Hematopoietic multipotent progenitor cell treated with erythropoietin and hydrocortisone succinate and interleukin-3 and kit ligand, for 6 days (in vitro differentiated cells): ENCODE measurements at regions not wholly inside any gene's neighbourhood (a gene's known extent, or its start where the extent isn't known, plus 50 kb on each side); places are given as distances from the start of the nearest gene placed in this dataset.
"Not testable (repeated sequence)": the region's sequence is repeated elsewhere in the genome, so short reads cannot be mapped to it uniquely, and the experiment has no call there.

Experiments
- DNase-seq: peaks from one replicate; pipeline ENCODE4 v3.0.0-alpha.2; 2015

DNA sequence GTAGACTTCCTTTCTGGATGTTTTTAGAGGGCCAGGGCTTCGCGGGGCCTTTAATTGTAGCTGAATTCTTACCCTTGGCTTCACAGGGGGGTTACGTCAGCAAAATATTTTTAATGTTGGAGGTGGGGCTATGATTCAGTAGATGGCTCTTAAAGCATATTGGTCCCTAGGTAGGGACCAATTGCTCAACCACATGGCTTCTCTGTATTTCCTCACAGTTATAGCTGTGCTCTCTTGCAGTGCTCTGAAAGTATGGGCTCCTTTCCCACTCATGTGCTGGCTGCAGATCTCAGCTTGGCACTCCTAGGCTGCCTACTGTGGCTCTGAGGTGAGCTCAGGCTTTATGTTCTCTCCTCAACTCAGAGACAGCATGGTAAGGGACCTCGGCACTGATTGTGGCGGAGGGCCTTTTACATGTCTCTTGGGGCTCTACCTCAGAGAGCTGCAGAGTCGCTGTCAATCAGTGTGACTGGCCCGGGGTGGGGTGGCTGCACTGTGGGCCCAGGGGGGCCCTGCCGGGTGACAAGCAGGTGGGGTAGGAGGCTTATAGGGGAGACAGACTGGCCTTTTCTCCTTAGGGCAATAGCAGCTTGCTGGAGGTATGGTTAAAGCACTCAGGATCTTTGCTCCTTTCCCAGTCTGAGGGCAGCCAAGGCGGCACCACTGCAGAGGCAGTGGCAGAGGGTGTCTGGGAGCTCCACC is 318.0 kb downstream of the DOK5 start:
- DNase-seq = no peak

- DNase-seq = no peak
These were observed 317.3 kb downstream of the DOK5 start for GRCh38 chr20:54792688-54793087.

DNA sequence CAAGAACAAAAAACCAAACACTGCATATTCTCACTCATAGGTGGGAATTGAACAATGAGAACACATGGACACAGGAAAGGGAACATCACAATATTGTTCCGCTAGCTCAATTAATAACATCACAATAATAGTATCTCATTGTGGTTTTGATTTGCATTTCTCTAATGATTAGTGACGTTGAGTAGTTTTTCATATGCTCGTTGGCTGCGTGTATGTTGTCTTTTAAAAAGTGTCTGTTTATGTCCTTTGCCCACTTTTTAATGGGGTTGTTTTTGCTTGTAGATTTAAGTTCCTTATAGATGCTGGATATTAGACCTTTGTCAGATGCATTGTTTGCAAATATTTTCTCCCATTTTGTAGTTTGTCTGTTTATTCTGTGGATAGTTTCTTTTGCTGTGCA is 312.9 kb downstream of the DOK5 start:
- not testable (repeated sequence) for DNase-seq

- not testable (repeated sequence) for DNase-seq
These were observed 307.4 kb downstream of the DOK5 start for GRCh38 chr20:54782758-54783157.

DNA sequence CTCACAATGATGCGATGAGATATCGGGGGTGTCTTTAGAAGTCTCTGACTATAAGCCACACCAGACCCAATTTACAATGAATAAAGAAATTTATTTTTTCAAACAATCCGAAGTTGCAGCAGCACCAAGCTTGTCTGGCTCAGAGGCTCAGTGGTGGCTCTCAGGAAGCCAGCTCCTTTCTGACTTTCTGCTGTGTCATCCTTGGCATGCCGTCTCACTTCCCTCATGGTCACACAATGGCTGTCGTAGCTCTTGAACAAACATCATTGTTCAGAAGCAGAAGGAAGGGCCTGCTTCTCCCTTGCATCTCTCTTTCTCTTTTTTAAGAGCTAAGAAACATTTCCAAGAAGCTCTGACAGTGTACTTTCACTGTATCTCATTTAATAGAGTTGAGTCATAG is 299.0 kb downstream of the DOK5 start:
- no peak for DNase-seq

GRCh38 chr20:54773643-54774000 is 298.2 kb downstream of the DOK5 start:
- DNase-seq = no peak

GRCh38 chr20:54772893-54773642 is 297.7 kb downstream of the DOK5 start:
- no peak for DNase-seq

DNA sequence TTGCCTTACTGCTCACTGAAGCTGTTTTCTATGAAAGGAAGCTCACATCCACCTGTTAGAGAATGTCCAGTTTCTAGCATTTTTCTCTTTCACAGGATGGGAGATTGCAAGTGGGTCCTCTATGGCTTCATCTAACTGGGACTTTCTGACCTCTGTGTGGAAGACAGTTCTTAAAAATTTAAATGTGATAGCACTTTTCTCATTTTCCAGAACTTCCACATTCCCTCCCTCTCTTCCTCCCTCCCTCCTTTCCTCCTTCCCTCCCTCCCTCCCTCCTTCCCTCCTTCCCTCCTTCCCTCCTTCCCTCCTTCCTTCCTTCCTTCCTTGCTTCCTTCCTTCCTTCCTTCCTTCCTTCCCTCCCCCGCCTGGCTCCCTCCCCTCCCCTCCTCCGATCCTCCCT is 291.1 kb downstream of the DOK5 start:
- no peak for DNase-seq

GRCh38 chr20:54763366-54763765 is 288.0 kb downstream of the DOK5 start:
- DNase-seq = no peak

DNA sequence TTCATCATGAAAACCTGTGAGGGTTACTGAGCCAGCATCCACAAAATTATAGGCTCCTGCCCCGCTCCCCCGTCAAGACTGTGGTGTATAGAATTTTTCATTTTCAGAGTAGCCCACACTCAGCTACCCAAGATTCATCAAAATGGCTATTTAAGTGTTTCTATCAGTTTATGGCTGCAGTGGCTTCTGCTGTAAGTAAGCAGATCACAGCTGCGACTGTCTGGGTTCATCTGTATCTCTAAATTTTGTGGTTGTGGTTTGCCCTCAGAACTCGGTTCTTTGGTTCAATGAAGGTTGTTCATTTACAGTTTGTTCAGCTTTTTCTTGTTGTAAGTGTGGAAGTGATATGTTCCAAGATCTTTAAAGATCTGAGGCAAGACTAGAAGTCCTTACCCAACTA is 284.2 kb downstream of the DOK5 start:
- DNase-seq = no peak

DNA sequence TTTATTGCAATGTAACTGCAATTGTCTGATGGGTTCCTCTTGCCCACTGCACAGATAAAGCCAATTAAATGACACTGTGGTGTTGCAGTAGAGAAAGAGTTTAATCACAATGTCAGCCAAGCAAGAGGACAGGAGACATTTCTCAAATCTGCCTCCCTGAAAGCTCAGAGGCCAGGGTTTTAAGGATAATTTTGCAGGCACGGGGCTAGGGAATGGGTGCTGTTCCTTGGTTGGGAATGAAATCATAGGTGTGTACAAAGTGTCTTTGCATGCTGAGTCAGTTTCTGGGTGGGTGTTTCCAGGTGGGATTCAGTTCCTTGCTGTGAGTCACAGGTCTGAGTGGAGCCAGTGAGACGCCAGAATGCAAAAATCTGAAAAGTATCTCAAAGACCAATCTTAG is 271.4 kb downstream of the DOK5 start:
- DNase-seq = no peak

DNA sequence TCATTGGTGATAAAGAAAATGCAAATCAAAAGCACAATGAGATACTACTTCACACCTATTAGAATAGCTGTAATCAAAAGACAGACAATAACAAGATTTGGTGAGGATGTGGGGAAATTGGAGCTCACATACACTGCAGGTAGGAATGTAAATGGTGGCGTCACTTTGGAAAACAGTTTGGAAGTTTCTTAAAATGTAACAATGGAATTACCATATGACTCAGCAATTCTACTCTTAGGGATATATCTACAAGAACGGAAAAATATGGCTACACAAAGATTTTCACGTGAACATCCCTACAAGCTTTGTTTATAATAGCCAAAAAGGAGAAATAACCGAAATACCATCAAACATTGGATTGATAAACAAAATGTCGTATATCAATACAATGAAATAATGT is 270.4 kb downstream of the DOK5 start:
- no peak for DNase-seq

DNA sequence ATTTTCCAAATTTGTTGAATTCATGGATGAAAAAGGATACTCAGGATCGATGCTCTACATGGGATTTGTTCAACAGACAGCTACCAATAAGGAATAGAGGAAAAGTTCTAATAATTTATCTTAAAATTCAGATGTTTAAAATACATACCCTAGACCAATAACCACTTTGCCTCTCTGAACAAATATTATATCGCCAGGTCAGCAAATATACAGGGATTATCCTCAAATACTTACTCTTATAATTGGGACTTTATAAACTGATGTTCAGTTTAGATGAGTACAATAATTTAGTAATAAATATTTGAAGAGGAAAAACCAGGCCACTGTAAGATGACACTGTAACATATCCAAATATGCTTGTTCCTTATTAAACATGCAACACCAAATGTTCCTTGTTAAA is 268.7 kb downstream of the DOK5 start:
- DNase-seq = no peak

GRCh38 chr20:54742193-54742592 is 266.8 kb downstream of the DOK5 start:
- no peak for DNase-seq

DNA sequence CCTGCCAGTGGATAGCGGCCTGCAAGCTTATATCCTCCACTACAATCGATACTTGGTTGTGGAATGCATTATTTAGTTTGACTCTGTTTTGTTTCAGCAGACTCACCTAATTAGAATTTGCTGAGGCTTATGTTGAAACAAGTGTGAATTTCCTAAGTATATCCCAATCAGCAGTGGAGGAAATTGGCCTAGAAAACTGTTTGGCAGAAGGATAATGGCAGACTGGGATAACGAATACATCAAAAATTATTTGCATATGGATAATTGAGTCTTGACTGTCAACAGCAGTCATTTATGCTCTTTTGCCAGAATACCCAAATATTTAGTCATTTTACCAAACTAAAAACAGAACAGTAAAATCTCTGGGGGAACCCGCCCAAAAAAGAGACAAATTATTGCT is 261.0 kb downstream of the DOK5 start:
- DNase-seq = no peak

- DNase-seq = no peak
These were observed 258.3 kb downstream of the DOK5 start for GRCh38 chr20:54733687-54734086.

- DNase-seq = no peak
These were observed 252.1 kb downstream of the DOK5 start for GRCh38 chr20:54727490-54727889.

DNA sequence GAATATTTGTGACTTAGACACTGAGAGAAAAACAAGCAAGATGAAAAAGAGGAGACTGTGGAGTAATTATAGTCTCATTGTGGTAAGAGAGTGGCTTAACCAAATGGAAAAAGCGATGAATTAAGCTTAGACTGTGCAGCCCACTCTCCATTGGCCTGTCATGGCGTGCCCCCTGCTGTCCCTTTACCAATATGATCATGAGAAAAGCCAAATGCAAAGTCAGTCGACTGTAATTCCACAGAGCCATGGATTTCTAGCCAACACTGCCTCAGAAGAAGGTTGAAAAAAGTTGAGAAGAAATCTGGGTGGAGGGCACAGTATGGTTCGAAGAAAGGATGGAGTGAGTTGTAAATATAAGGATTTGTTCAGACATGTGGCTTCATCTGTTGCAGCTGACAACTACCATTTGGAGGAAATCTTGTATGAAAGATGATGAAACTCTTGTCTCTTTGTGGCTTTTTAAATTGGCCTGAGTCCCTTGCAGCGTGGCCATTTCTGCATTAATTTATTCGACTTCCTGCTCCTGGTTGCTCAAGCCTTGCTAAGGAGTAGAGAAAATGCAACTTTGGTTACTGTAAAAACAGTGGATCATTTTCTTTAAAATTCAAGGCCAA is 251.4 kb downstream of the DOK5 start:
- no peak for DNase-seq

- not testable (repeated sequence) for DNase-seq
These were observed 249.9 kb downstream of the DOK5 start for GRCh38 chr20:54725266-54725665.

- DNase-seq = no peak
These were observed 248.3 kb downstream of the DOK5 start for GRCh38 chr20:54723723-54724122.

GRCh38 chr20:54717983-54718382 is 242.6 kb downstream of the DOK5 start:
- DNase-seq = no peak

- DNase-seq = no peak
These were observed 241.4 kb downstream of the DOK5 start for GRCh38 chr20:54716790-54717189.

- no peak for DNase-seq
These were observed 240.9 kb downstream of the DOK5 start for GRCh38 chr20:54716174-54716747.

GRCh38 chr20:54714817-54715216 is 239.4 kb downstream of the DOK5 start:
- no peak for DNase-seq
